HCT116 (cell line): ENCODE measurements at regions not wholly inside any gene's neighbourhood (a gene's known extent, or its start where the extent isn't known, plus 50 kb on each side); places are given as distances from the start of the nearest gene placed in this dataset.

Experiments
- CEBPB ChIP-seq: IDR thresholded peaks from 2 replicates; pipeline ENCODE4 v1.6.1; 2012; ENCODE audit warnings: low read depth
- CTCF ChIP-seq, 3 experiments: fragments of 200-600 bp in 1 of 3; sonication (generic) in 1 of 3; IDR thresholded peaks in 2 of 3; conservative IDR thresholded peaks in 1 of 3; 2 replicates each; pipeline ENCODE4 v1.5.1; 2012 to 2017; ENCODE audit warnings: low read depth in 2 of 3, low read length in 2 of 3, antibody characterized with exemption in 1 of 3, borderline replicate concordance in 1 of 3, control low read depth in 1 of 3, mild to moderate bottlenecking in 1 of 3, mixed read lengths in 1 of 3, mixed run types in 1 of 3, moderate library complexity in 1 of 3; ENCODE audit not compliant: insufficient read depth in 1 of 3
- RAD21 ChIP-seq: IDR thresholded peaks from 2 replicates; pipeline ENCODE4 v1.6.1; 2012; ENCODE audit warnings: low read depth, mild to moderate bottlenecking
- REST ChIP-seq: IDR thresholded peaks from 2 replicates; pipeline ENCODE4 v1.6.1; 2012; ENCODE audit warnings: low read depth
- SIN3A ChIP-seq: IDR thresholded peaks from 2 replicates; pipeline ENCODE4 v1.6.1; 2012; ENCODE audit warnings: low read depth

GRCh38 chr12:34124608-34125007 lies 102.3 kb downstream of the ALG10 start:
- no peak for TF ChIP-seq RAD21
- no peak for TF ChIP-seq CTCF (IDR thresholded peaks at IDR 0.05 in 2 of 3, conservative IDR thresholded peaks at IDR 0.05 in 1 of 3; ENCODE audit: borderline replicate concordance in 1 of 3, insufficient read depth in 1 of 3, low read depth in 2 of 3, low read length in 2 of 3)
- TF ChIP-seq REST, result no peak
- TF ChIP-seq CEBPB, result no peak
- TF ChIP-seq SIN3A, result no peak
